ENCODE measurements at regions not wholly inside any gene's neighbourhood (a gene's known extent, or its start where the extent isn't known, plus 50 kb on each side); places are given as distances from the start of the nearest gene placed in this dataset.

GRCh38 chr12:20260851-20261250 lies 107.5 kb upstream of the PDE3A start:
- ChIA-PET POLR2A (no interaction called here), CTCF (no interaction called here)
- H4K20me1 ChIP-seq (ENCODE audit: control insufficient read depth, insufficient read depth, low read length, poor library complexity, severe bottlenecking) = no peaks in the 10 kb centered on the region
- DNase-seq (no peak), ATAC-seq (ENCODE audit: low read depth) (no peak)
- no peaks in the 10 kb centered on the region for H3K4me1 ChIP-seq (ENCODE audit: control insufficient read depth in 2 of 2, insufficient read depth in 2 of 2, low read length in 2 of 2)
- H3K4me2 ChIP-seq (replicated peaks; ENCODE audit: low read depth, low read length, poor library complexity, severe bottlenecking) = no peak overlapping the region
- H3K27me3 ChIP-seq (replicated peaks in 1 of 4; ENCODE audit: control extremely low read depth in 1 of 4, control insufficient read depth in 3 of 4, insufficient read depth in 4 of 4, low read length in 3 of 4) = no peaks in the 10 kb centered on the region
- no peak overlapping the region for H3K9ac ChIP-seq (ENCODE audit: low read length)
- Mint-ChIP-seq H3K27ac (no peak overlapping the region), H3K27me3 (no peaks in the 10 kb centered on the region), H3K4me3 (no peak overlapping the region), H3K4me1 (no peaks in the 10 kb centered on the region), H3K9me3 (ENCODE audit: insufficient read depth) (peaks cover 3% of the 10 kb centered on the region)
- no peaks in the 10 kb centered on the region for H3K36me3 ChIP-seq (replicated peaks in 1 of 2; ENCODE audit: control extremely low read depth in 1 of 2, control insufficient read depth in 1 of 2, extremely low read depth in 1 of 2, insufficient read depth in 2 of 2, low read length in 1 of 2)
- intact Hi-C loops (cut with micrococcal nuclease) = no loop called here
- H3K4me3 ChIP-seq (ENCODE audit: control extremely low read depth in 1 of 5, extremely low read depth in 1 of 5, insufficient read depth in 1 of 5, low read depth in 2 of 5, low read length in 4 of 5) = no peak overlapping the region
- TF ChIP-seq CTCF (IDR thresholded peaks at IDR 0.05) (no peak), EZH2 (IDR thresholded peaks at IDR 0.05; ENCODE audit: borderline replicate concordance, insufficient read depth, low read depth, low read length, poor library complexity, severe bottlenecking) (no peak)
- no peak overlapping the region for H3K27ac ChIP-seq (ENCODE audit: low read length in 2 of 2)
- H3K79me2 ChIP-seq (ENCODE audit: control insufficient read depth, insufficient read depth, low read length) = no peaks in the 10 kb centered on the region
- H3K9me3 ChIP-seq (ENCODE audit: control extremely low read depth in 1 of 3, control insufficient read depth in 2 of 3, insufficient read depth in 1 of 3, low read length in 2 of 3) = no peaks in the 10 kb centered on the region
- WGBS (ENCODE audit: insufficient coverage) = no CpG with 5 or more reads among the region's 4 CpGs
- H2AFZ ChIP-seq (ENCODE audit: insufficient read depth, low read depth, low read length, poor library complexity, severe bottlenecking) = no peak overlapping the region

- Histone ChIP-seq H3K79me2 (ENCODE audit: control insufficient read depth, insufficient read depth, low read length) (no peaks in the 10 kb centered on the region), H3K4me2 (replicated peaks; ENCODE audit: low read depth, low read length, poor library complexity, severe bottlenecking) (no peak overlapping the region), H2AFZ (ENCODE audit: insufficient read depth, low read depth, low read length, poor library complexity, severe bottlenecking) (no peak overlapping the region), H3K4me1 (ENCODE audit: control insufficient read depth in 2 of 2, insufficient read depth in 2 of 2, low read length in 2 of 2) (no peaks in the 10 kb centered on the region), H3K27ac (ENCODE audit: low read length in 2 of 2) (no peak overlapping the region), H3K27me3 (replicated peaks in 1 of 4; ENCODE audit: control extremely low read depth in 1 of 4, control insufficient read depth in 3 of 4, insufficient read depth in 4 of 4, low read length in 3 of 4) (no peaks in the 10 kb centered on the region), H3K9me3 (ENCODE audit: control extremely low read depth in 1 of 3, control insufficient read depth in 2 of 3, insufficient read depth in 1 of 3, low read length in 2 of 3) (no peaks in the 10 kb centered on the region), H4K20me1 (ENCODE audit: control insufficient read depth, insufficient read depth, low read length, poor library complexity, severe bottlenecking) (no peaks in the 10 kb centered on the region), H3K36me3 (replicated peaks in 1 of 2; ENCODE audit: control extremely low read depth in 1 of 2, control insufficient read depth in 1 of 2, extremely low read depth in 1 of 2, insufficient read depth in 2 of 2, low read length in 1 of 2) (no peaks in the 10 kb centered on the region), H3K9ac (ENCODE audit: low read length) (no peak overlapping the region), H3K4me3 (ENCODE audit: control extremely low read depth in 1 of 5, extremely low read depth in 1 of 5, insufficient read depth in 1 of 5, low read depth in 2 of 5, low read length in 4 of 5) (no peak overlapping the region)
- Mint-ChIP-seq H3K4me1 (no peaks in the 10 kb centered on the region), H3K4me3 (no peak overlapping the region), H3K9me3 (ENCODE audit: insufficient read depth) (peaks cover 3% of the 10 kb centered on the region), H3K27me3 (no peaks in the 10 kb centered on the region), H3K27ac (no peak overlapping the region)
- ChIA-PET POLR2A (no interaction called here), CTCF (no interaction called here)
- no peak for ATAC-seq (ENCODE audit: low read depth)
- TF ChIP-seq CTCF (IDR thresholded peaks at IDR 0.05) (no peak), EZH2 (IDR thresholded peaks at IDR 0.05; ENCODE audit: borderline replicate concordance, insufficient read depth, low read depth, low read length, poor library complexity, severe bottlenecking) (no peak)
- WGBS (ENCODE audit: insufficient coverage) = no CpG with 5 or more reads among the region's 2 CpGs
- no peak for DNase-seq
- intact Hi-C loops (cut with micrococcal nuclease) = no loop called here
Measured at GRCh38 chr12:20262119-20262518, 106.2 kb upstream of the PDE3A start.

Measured in B cell (primary cell).